ENCODE measurements at regions not wholly inside any gene's neighbourhood (a gene's known extent, or its start where the extent isn't known, plus 50 kb on each side); places are given as distances from the start of the nearest gene placed in this dataset.
"Not testable (repeated sequence)": the region's sequence is repeated elsewhere in the genome, so short reads cannot be mapped to it uniquely, and the experiment has no call there.

DNA sequence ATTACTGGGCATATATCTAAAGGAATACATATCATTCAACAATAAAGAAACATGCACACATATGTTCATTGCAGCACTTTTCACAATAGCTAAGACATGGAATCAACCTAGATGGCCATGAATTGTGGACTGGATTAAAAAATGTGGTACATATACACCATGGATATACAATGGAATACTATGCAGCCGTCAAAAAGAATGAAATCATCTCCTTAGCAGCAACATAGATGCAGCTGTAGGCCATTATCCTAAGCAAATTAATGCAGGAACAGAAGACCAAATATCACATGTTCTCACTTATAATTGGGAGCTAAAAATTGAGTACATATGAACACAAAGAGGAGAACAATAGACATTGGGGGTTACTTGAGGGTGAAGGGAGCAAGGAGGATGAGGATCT, 175.6 kb downstream of the POLR1F start:
- no peak for DNase-seq

DNA sequence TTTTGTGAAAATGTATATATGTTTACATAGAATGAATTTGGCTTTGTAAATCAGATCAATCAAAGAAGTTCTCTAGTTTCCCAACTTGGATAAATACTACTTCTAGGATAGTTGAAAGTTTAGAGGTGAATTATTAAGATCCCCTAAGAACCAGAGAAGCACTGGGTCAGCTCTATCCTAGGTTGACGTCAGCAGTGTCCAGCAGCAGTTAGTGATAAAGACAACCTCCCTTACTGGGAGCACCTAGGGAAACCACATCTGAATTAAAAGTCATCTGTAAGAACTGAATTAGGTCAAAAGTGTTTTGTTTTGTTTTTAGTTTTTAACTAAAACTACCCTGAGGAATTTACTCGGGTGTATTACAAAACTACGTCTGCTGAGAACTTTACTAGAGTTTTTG, 178.0 kb downstream of the POLR1F start:
- no peak for DNase-seq

DNA sequence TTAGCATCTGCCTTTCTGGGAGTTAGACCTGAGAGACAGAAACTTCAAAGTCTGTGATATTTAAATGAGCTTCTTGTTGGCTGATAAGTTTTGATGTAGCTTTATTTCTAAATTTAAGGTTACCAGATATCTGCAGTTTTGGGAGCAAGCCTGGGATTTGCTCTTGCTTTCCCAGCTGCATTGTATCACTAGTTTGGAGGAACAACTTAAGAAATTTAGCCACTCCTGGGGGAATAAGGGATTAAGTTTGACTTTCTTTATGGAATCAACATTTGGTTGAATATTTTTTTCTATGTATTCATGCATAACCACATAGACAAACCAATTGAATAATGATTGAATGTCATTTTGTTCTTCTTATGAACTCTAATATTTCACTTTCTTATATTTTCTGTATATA, 178.6 kb downstream of the POLR1F start:
- DNase-seq, result no peak

DNA sequence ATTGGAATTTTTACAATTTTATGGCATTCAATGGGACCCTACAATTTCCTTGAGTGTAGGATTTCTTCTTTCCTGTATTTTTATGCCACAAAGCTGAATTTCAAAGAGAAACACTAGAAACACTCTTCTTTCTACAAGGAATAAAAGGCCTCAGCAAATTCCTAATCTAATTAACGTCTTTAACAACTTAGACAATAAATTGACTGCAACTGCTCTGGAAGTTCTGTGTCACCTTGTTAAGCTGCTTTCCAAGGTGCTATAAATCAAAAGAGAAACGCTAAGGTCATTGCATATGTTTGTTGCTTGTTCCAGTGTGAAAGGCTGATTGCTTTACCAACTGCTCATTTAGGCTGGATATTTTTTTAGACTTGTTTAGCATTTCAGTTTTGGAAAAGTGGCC, 182.2 kb downstream of the POLR1F start:
- DNase-seq, result no peak

DNA sequence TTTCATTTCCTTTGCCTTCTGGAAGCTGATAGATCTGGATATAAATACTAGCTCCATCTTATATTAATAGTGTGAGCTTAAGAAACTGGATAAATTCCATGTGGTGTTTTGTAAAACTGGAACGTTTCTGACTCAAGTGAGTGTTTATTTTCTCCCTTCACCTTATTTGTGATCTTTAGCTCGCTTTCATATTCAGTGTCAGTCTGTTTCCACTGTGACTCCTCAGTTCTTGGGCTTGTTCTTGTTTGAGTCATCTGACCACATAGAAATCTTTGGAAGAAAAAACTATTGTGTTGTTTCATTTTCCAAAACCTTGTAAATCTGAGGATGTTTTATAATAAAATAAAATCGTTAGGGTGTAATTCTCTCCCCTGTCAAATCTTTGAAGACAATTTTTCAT, 186.4 kb downstream of the POLR1F start:
- no peak for DNase-seq

DNA sequence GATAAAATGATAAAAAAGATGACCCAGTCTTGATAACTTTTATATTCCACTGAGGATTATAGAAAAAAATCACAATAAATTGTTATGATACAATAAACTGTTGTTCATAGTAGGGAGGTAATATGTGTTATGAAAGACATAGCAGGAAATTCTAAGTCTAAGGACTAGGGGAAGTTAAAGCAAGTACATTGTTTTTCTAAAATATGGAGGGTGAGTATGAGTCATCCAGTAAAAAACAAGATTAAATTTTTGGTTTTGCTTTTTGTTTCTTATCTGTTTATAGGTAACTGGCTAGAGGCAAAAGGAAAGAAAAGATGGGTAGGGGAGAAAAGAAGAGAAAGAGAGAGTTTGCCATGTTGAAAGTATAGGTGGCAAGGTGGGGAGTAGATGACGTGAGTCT, 188.4 kb downstream of the POLR1F start:
- no peak for DNase-seq

DNA sequence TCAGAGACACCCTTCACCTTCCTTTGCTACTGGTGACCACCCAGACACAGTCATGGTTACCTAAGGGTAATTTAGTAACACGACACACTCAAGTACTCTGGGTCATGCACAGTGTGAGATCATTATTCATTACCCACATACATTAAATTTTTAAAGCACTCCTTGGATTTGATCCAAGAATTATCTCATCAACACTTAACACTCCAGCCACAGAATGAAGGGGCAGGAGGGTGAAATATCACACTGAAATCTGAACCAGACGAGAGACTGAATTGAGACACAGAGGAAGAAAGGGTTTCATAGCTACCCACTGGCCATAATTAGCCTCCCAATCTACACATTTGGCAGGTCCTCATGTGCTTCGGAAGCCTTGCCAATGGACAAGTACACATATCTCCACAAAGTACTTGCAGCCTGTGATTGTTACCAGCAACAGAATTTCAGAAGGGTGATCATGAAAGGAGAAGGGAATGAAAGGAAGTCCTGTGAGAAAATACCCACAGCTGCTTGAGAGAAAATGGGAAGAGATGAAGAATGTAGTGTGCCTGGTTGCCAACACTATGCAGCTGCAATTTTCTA, 189.3 kb downstream of the POLR1F start:
- no peak for DNase-seq

DNA sequence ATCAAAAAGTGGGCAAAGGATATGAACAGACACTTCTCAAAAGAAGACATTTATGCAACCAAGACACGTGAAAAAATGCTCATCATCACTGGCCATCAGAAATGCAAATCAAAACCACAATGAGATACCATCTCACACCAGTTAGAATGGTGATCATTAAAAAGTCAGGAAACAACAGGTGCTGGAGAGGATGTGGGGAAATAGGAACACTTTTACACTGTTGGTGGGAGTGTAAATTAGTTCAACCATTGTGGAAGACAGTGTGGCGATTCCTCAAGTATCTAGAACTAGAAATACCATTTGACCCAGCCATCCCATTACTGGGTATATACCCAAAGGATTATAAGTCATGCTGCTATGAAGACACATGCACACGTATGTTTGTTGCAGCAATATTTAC, 191.3 kb downstream of the POLR1F start:
- DNase-seq, result not testable (repeated sequence)

DNA sequence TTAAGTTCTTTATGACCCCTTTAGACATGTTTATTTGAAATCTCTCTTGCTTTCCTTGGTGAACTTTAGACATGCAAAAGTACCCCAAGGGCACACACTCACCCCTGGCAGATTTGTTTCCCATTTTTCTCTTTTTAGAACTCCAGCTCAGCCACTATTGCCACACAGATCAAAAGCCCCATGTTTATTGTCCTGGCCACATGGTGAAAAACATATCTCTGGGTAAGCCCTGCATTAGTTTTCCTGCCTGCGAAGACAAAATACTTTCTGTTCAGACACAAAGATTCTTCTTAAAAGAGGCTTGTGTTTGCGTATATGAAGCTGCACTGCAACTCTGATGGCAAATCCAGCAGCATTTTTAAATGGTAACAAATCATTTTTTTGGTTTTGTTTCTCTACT, 200.0 kb downstream of the POLR1F start:
- no peak for DNase-seq

DNA sequence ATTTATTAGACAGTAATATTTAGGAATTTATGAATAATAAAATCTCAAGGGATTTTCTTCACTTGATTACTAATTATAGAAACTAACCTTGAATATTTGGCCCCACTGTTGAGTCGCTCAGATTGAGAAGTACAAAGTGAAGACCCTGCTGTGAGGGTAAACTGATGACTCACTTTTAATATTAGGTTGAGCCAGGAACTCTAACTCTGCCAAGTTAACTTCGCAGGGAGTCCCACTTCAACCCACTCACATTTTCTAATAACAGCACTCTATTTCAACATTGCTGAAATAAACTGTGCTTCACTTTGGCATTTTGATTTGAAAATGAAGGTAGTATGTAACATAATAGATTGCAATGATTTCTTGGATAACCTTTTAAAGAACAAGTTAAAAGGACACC, 200.7 kb downstream of the POLR1F start:
- no peak for DNase-seq

DNA sequence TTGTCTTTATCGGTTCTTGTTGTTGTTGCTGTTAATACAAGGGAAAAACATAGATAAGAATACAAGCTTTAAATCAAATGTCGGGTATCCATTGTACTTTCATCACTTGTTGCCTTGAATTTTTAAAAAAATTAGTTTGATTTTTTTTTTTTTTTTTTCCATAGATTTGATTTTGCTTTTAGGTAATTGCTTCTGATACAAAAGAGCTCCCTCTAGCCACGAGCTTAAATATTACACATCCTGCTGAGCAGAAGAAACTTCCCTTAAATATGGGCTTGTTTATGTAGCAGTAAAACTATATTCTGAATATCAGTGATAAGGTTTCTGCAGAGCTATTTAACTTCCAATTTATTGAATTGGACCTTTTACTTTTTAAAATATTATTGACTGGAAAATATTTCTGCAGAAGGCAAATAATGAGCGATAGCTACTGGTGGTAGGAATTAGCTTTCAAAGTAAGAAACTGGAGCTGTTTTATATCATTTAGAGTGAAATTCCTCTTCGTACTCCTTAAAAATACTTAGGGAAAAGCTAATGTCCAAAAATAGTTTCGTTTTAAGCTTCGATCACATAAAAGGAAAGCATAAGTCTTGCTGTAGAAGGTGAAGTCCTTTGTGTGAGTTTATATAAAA, 216.9 kb downstream of the POLR1F start:
- peak in 1 of 2 experiments; percentile 12 for DNase-seq

DNA sequence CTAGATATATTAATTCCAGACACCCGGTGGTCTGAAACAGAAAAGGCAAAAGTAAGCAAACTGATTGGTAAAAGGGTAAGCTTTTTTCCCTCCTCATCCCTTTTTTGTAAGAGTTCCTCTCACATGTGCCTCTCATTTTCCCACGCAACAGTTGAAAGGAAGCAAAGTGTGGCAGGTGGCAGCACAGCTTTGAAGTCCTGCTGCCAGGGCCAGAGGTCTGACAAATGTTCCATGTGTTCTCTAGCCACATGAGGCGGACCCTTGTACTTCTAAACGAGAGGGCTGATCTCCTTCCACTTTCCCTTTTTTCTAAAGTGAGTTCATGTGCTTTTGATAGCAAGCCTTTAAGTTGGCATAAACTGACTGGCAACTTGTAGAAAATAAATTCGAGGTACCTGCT, 217.5 kb downstream of the POLR1F start:
- no peak for DNase-seq

DNA sequence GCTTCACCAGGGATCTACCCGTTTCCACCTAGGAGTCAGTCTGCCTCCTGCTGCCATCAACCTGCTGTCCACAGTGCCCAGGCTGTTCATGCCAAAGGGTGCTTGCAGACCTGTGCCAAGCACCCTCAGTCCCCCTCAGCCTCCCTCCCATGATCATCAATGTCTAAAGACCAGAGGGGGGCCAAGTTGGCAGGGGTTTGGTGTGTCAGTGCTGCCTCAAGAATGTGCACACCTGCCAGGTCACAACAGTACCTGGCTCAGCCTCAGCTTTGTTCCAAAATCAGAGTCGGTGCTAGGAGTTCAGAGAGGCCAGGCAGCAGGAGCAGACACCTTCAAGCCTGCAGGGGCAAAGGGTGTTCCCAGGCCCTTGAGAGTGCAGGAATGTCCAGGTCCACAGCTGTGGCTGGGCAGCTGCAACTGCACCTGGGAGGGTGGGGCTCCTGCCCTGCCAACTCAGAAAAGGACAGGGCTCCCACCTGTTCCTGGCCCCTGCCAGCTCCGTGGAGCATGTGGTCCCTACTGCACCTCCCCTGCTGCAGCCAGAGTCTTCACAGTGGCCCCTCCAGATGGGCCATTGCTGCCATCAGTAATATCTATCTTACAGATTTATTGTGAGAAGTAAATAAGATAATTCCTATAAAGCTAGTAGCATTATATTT, 219.5 kb downstream of the POLR1F start:
- no peak for DNase-seq

DNA sequence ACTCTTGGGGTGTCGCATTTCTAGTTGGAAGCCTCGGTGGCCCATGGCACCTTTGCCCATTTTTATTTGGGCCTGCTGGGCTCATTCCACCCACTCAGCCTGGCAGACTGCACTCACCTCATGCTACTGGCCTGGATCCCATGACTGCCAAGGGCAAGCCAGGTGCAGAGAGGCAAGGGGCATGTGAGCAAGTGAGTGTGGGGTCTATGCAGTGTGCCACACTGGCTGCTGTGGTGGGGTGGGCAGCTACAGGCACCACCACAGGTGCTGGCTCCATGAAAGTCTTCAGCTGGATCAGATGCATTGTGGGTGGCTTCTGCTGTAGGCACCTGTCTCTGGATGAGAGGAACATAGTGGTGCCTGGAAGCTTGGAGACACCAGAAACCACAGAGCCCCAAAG, 220.8 kb downstream of the POLR1F start:
- no peak for DNase-seq

DNA sequence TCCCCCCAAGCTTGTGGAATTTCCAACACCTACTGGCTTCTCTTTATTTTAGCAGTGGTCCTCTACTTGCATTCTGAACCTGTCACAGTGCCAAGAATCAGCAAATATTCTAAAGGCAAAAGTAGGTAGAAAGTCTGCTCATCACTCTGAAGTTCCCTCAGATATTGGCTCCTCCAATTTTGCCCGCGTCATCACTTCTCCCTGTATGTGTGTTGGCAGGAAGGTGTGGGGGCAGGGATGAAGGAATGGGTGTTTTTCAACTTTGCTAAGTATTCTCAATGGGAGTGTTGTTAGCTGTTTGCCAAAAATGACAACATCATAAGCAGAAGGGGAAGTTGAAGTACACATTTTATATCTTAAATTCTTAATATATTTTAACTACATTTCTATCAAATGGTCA, 226.2 kb downstream of the POLR1F start:
- DNase-seq, result no peak

DNA sequence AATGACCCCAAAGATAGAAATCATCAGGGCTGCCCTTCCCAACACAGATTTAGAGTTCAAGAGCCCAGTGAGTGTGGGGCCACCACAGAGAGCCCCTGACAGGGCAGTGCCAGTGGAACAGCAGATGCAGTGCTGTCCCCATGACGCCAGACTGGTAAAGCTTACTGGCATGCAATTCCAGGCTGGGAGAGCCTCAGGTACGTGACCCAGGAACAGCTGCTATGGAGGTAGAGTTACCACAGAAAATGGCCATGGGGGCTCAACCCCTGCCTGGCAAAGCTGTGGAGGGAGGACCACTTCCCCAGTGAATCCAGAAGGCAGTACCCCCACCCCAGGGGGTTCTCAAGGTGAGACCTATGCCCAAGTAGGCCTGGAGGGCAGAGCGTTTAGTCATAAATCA, 228.5 kb downstream of the POLR1F start:
- no peak for DNase-seq

DNA sequence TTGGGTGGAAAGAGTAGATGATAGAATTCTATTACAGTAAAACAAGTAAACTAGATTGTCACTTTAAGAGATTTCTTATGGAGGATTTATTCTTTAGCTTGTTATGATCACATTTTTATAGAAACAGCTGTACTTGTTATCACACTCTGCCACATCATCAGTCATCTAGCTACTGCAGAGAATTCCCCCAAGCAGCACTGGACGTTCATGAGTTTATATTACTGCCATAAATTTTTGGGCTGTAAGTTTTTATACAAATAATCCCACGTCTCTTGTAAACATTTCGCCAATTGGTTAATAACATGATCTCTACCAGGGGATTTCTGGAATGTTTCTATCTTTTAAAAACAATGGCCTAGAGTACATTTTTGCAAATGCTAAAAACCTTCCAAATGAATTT, 238.8 kb downstream of the POLR1F start:
- DNase-seq, result no peak

DNA sequence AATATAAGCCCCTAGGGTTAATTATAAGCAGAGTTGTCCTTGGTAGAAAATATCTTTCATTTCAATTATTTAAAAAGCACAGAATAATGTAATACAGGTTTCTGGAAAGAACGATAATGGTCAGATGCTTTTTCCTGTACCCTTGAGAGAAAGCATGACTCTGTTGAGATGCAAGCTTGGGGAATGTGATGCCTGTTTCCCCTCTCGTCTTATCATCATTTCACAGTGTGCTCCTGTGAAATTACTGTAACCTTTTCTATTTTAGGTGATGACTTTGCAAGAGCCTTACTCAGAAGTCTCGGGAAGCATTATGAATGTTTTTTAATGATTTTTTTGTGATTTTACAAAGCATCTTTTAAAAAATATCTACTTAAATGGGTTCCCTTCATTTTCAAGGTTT, 243.0 kb downstream of the POLR1F start:
- no peak for DNase-seq

DNA sequence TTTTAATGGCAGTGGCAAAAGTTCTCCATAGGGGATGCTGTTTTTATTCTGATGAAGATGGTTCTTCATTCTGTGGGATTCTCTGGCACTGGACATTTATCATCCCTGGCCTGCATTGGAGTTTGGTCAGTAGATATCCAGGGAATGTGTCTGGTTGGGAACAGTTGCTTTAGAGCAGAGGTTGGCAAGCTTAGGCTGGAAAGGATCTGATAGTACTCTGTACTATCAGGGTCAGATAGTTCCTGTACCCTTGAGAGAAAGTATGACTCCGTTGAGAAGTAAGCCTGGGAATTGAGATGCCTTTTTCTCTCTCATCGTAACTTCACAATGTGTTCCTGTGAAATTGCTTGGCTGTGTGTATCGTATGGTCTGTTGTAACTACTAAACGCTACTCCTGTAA, 244.1 kb downstream of the POLR1F start:
- DNase-seq, result no peak

DNA sequence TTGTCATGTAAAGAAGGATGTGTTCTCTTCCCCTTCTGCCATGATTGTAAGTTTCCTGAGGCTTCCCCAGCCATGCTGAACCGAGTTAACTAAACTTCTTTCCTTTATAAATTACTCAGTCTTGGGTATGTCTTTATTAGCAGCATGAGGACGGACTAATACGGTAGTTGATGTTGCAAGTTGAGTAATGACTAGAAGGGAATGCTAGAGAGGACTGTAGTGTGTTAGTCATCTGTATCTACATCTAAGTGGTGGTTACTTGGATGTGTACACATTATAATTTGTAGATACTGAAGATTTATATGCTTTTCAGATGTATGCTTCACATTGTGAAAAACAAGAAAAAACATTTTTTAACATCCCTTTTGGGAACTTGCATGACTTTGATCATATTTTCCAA, 244.6 kb downstream of the POLR1F start:
- no peak for DNase-seq

DNA sequence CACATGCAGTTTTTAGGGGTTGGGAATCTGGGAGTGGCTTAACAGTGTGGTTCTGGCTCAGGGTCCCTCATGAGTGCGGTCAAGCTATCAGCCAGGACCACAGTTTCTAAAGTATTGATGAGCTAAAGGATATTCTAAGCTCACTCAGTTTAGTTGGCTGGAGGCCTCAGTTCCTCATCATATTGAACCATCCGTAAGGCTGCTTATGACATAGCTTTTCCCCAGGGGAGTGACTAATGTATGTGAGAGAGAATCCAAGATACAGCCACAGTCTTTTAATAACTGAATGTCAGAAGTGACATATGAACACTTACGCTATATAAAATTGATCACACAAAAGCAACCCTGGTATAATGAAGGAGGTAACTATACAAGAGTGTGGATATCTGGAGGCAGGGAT, 245.3 kb downstream of the POLR1F start:
- no peak for DNase-seq

DNA sequence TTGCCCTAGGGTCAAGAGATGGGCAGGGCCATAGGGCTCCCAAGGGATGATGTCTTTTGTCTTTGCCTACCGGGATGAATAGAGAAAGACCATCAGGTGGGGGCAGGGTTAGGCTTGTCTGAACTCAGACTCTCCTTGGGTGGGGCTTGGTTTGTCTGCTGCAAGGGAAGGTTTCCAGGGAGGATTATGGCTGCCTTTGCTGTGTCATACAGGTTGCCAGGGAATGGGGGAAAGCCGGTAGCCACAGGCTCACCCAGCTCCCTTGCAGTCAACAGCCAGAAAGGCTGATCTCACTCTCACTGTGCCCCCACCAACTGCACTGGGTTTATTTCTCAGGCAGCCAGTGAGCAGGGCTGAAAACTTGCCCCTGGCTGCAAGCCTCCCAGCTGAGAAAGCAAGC, 253.2 kb downstream of the POLR1F start:
- DNase-seq, result no peak

DNA sequence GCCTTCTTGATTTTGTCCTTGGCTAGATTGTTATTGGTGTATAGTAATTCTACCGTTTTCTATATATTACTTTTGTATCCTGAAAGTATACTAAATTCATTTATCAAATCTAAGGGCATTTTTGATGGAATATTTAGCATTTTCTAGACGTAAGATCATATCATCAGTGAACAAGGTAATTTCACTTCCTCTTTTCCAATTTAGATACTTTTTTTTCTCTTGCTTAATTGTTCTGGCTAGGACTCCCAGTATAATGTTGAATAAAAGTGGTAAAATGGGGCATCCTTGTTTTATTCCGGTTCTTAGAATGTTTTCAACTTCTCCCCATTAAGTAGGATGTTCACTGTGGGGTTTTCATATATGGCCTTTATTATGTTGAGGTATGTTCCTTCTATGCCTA, 260.7 kb downstream of the POLR1F start:
- no peak for DNase-seq

DNA sequence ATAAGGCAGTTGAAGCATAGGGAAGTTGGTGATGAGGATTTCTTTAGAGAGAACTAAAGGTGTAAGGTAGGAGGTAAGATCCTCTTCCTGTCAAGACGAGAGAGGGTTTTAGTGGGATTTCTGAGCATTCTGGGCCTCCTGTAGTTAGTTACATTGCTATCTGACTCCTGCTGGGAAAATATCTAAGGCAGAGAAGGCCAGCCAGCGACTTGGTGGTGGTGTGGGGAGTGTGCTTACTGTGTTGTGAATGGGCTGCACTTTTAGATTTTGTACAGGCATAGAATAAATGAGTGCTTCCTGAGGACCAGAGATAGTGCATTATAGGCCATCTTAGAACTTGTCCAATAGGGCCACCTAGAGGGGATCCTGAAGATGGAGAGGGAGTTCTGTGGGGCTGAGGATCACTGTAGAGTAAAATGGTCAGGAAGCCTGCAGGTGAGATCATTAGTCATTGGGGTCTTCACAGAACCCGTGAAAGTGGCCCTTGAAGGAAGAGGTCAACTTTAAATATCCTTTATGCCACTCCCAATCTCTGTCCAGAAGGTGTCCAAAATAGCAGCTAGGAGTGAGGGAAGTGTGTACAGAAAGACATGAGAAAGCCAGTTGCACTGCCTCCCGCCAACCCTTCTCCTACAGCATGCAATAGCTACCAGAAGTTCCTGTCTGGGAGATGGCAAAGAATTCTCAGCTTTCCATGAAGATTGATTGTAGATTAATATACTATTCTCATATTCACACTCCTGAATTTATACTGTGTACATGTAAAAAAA, 266.6 kb downstream of the POLR1F start:
- DNase-seq, result peak; percentile 4 to 25
